ENCODE measurements at regions not wholly inside any gene's neighbourhood (a gene's known extent, or its start where the extent isn't known, plus 50 kb on each side); places are given as distances from the start of the nearest gene placed in this dataset.

- TF ChIP-seq, protein P1, sequence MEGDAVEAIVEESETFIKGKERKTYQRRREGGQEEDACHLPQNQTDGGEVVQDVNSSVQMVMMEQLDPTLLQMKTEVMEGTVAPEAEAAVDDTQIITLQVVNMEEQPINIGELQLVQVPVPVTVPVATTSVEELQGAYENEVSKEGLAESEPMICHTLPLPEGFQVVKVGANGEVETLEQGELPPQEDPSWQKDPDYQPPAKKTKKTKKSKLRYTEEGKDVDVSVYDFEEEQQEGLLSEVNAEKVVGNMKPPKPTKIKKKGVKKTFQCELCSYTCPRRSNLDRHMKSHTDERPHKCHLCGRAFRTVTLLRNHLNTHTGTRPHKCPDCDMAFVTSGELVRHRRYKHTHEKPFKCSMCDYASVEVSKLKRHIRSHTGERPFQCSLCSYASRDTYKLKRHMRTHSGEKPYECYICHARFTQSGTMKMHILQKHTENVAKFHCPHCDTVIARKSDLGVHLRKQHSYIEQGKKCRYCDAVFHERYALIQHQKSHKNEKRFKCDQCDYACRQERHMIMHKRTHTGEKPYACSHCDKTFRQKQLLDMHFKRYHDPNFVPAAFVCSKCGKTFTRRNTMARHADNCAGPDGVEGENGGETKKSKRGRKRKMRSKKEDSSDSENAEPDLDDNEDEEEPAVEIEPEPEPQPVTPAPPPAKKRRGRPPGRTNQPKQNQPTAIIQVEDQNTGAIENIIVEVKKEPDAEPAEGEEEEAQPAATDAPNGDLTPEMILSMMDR (IDR thresholded peaks at IDR 0.05), result no peak
- TF ChIP-seq EP300 (IDR thresholded peaks at IDR 0.05), result no peak
Observed at GRCh38 chr10:130244031-130244927, 108.1 kb downstream of the GLRX3 start.
